ENCODE measurements at regions not wholly inside any gene's neighbourhood (a gene's known extent, or its start where the extent isn't known, plus 50 kb on each side); places are given as distances from the start of the nearest gene placed in this dataset.

DNA sequence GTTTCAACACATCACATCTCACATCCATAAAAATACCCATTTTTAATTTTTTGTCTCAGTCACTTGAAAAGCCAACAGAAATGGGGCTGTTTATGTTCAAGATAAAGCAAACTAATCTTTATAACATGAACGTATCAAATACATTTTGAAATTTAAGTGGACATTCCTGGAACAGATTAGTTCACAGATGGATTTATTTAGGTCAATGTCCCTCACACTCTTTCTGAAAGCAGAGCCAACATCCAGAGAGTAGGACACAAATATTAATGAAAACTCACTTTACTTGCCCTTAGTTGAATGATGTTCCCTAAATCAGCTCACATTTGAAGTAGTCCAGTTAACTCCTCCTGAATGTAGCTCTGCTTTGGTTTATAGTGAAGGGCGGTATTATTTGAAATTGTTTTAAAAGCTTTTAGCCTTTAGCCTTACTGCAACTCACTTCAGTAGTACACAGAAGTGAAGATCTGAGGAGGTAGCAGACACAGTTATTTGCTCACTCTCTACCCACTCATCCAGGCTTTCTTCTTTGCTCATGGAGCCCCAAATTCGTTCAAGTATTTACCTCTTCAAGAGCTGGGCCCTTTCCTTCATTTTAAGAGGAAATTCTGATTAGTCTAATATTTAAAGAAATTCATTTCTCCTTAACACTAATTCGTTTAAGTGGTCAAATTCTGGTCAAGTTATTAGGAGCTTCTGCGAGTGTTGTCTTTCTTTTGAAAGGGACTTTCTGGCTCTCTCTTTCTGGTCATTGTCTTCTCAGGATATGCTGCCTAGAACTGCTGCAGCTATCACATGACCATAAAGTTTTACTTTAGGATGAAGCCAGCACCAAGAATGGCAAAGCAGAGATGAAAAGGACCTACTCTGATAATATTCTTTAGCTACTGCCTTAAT, 180.6 kb upstream of the AGR3 start (continued):
- TF ChIP-seq EP300 (IDR thresholded peaks at IDR 0.05; ENCODE audit: borderline replicate concordance in 1 of 2, low read depth in 2 of 2, low read length in 2 of 2) (no peak), FOSL1 (IDR thresholded peaks at IDR 0.05; ENCODE audit: insufficient read depth, low read depth, low read length) (no peak), SP1 (IDR thresholded peaks at IDR 0.05; ENCODE audit: low read depth, low read length) (no peak), CHD1 (IDR thresholded peaks at IDR 0.05; ENCODE audit: low read depth, low read length) (no peak)
- TF ChIP-seq, protein P1, sequence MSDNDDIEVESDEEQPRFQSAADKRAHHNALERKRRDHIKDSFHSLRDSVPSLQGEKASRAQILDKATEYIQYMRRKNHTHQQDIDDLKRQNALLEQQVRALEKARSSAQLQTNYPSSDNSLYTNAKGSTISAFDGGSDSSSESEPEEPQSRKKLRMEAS (IDR thresholded peaks at IDR 0.05): no peak
- TF ChIP-seq, protein P2, sequence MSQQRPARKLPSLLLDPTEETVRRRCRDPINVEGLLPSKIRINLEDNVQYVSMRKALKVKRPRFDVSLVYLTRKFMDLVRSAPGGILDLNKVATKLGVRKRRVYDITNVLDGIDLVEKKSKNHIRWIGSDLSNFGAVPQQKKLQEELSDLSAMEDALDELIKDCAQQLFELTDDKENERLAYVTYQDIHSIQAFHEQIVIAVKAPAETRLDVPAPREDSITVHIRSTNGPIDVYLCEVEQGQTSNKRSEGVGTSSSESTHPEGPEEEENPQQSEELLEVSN (IDR thresholded peaks at IDR 0.05): no peak
